SK-N-SH treated with all-trans-retinoic acid at 6 μM for 48 hours (cell line): ENCODE measurements at regions not wholly inside any gene's neighbourhood (a gene's known extent, or its start where the extent isn't known, plus 50 kb on each side); places are given as distances from the start of the nearest gene placed in this dataset.

Experiments
- ATAC-seq: fragments of 200-7000 bp; cut with Tn5 transposase; 3 replicates; pipeline ENCODE4 v1.9.1; 2020; ENCODE audit warnings: mild to moderate bottlenecking, moderate library complexity
- ARNTL ChIP-seq: fragments of 450-650 bp; formaldehyde crosslinking; IDR thresholded peaks from 2 replicates; pipeline ENCODE4 v1.5.0; 2020; ENCODE audit warnings: low read depth, mild to moderate bottlenecking, moderate library complexity, borderline replicate concordance
- BACH2 ChIP-seq: fragments of 250-450 bp; sonication (Bioruptor Pico); IDR thresholded peaks from 2 replicates; pipeline ENCODE4 v1.9.0; 2021; ENCODE audit warnings: mild to moderate bottlenecking, borderline replicate concordance
- CREB5 ChIP-seq: fragments of 250-450 bp; sonication (Bioruptor Pico); IDR thresholded peaks from 2 replicates; pipeline ENCODE4 v1.5.1; 2020; ENCODE audit warnings: low read depth, mild to moderate bottlenecking, moderate library complexity
- CSDC2 ChIP-seq: fragments of 250-450 bp; sonication (Bioruptor Pico); IDR thresholded peaks from 2 replicates; pipeline ENCODE4 v1.5.0; 2020; ENCODE audit warnings: mild to moderate bottlenecking, moderate library complexity
- CSRNP3 ChIP-seq: fragments of 250-450 bp; sonication (Bioruptor Pico); IDR thresholded peaks from 2 replicates; pipeline ENCODE4 v1.5.1; 2021; ENCODE audit warnings: mild to moderate bottlenecking, moderate library complexity
- ESRRG ChIP-seq: fragments of 250-450 bp; sonication (Bioruptor Pico); IDR thresholded peaks from 2 replicates; pipeline ENCODE4 v1.6.1; 2021; ENCODE audit warnings: mild to moderate bottlenecking
- GLIS3 ChIP-seq: fragments of 250-450 bp; sonication (Bioruptor Pico); IDR thresholded peaks from 2 replicates; pipeline ENCODE4 v1.5.0; 2020; ENCODE audit warnings: mild to moderate bottlenecking, moderate library complexity
- ISL1 ChIP-seq: fragments of 250-450 bp; sonication (Bioruptor Pico); IDR thresholded peaks from 2 replicates; pipeline ENCODE4 v2.1.2; 2022; ENCODE audit warnings: mild to moderate bottlenecking, moderate library complexity
- OSR1 ChIP-seq: fragments of 250-450 bp; sonication (Bioruptor Pico); IDR thresholded peaks from 2 replicates; pipeline ENCODE4 v1.8.0; 2022; ENCODE audit warnings: moderate library complexity, mild to moderate bottlenecking, inconsistent platforms
- PATZ1 ChIP-seq: fragments of 250-450 bp; sonication (Bioruptor Pico); IDR thresholded peaks from 2 replicates; pipeline ENCODE4 v1.8.0; 2020; ENCODE audit warnings: mild to moderate bottlenecking, moderate library complexity, borderline replicate concordance
- POU6F1 ChIP-seq: fragments of 250-450 bp; sonication (Bioruptor Pico); IDR thresholded peaks from 2 replicates; pipeline ENCODE4 v1.8.0; 2021; ENCODE audit warnings: low read depth, mild to moderate bottlenecking, moderate library complexity, borderline replicate concordance
- PPARA ChIP-seq: fragments of 250-450 bp; sonication (Bioruptor Pico); IDR thresholded peaks from 2 replicates; pipeline ENCODE4 v1.5.0; 2020; ENCODE audit warnings: mild to moderate bottlenecking, borderline replicate concordance
- RARB ChIP-seq: fragments of 250-450 bp; sonication (Bioruptor Pico); IDR thresholded peaks from 2 replicates; pipeline ENCODE4 v1.8.0; 2021; ENCODE audit warnings: mild to moderate bottlenecking, moderate library complexity
- TOX ChIP-seq: fragments of 250-450 bp; sonication (Bioruptor Pico); IDR thresholded peaks from 2 replicates; pipeline ENCODE4 v1.8.0; 2021; ENCODE audit warnings: mild to moderate bottlenecking, moderate library complexity, borderline replicate concordance
- TSHZ2 ChIP-seq: fragments of 250-450 bp; sonication (Bioruptor Pico); IDR thresholded peaks from 2 replicates; pipeline ENCODE4 v1.5.0; 2020; ENCODE audit warnings: mild to moderate bottlenecking, moderate library complexity
- ZC3H10 ChIP-seq: fragments of 250-450 bp; sonication (Bioruptor Pico); IDR thresholded peaks from 2 replicates; pipeline ENCODE4 v1.5.1; 2021; ENCODE audit warnings: mild to moderate bottlenecking, moderate library complexity
- ZFP30 ChIP-seq: fragments of 450-650 bp; formaldehyde crosslinking; IDR thresholded peaks from 2 replicates; pipeline ENCODE4 v1.5.0; 2022; ENCODE audit warnings: mild to moderate bottlenecking, moderate library complexity
- ZNF565 ChIP-seq: fragments of 450-650 bp; formaldehyde crosslinking; conservative IDR thresholded peaks from 2 replicates; pipeline ENCODE4 v1.5.0; 2020; ENCODE audit warnings: low read depth, mild to moderate bottlenecking, moderate library complexity
- ZNF70 ChIP-seq: fragments of 450-650 bp; formaldehyde crosslinking; IDR thresholded peaks from 2 replicates; pipeline ENCODE4 v1.5.0; 2020; ENCODE audit warnings: mild to moderate bottlenecking, moderate library complexity
- ZNF8 ChIP-seq: fragments of 450-650 bp; formaldehyde crosslinking; IDR thresholded peaks from 2 replicates; pipeline ENCODE4 v1.5.0; 2020; ENCODE audit warnings: mild to moderate bottlenecking, moderate library complexity

- TF ChIP-seq TOX (CRISPR knock-in tag) (no peak), POU6F1 (CRISPR knock-in tag) (no peak), OSR1 (CRISPR knock-in tag) (no peak), ZNF70 (CRISPR knock-in tag) (no peak), ZFP30 (no peak), PPARA (CRISPR knock-in tag) (no peak), ZC3H10 (CRISPR knock-in tag) (no peak), ZNF565 (no peak), ISL1 (CRISPR knock-in tag) (no peak), ESRRG (CRISPR knock-in tag) (no peak), BACH2 (CRISPR knock-in tag) (no peak), ARNTL (CRISPR knock-in tag) (no peak), CSDC2 (CRISPR knock-in tag) (no peak), PATZ1 (CRISPR knock-in tag) (no peak), ZNF8 (CRISPR knock-in tag) (no peak)
- TF ChIP-seq, all 23 proteins: peak for 0
Observed at GRCh38 chr12:127240249-127240929, 1026.6 kb upstream of the TMEM132C start.

GRCh38 chr12:127241072-127241817 is 1025.7 kb upstream of the TMEM132C start:
- TF ChIP-seq CSDC2 (CRISPR knock-in tag) (no peak), ISL1 (CRISPR knock-in tag) (no peak), BACH2 (CRISPR knock-in tag) (no peak), PPARA (CRISPR knock-in tag) (no peak), CREB5 (CRISPR knock-in tag) (no peak), ZNF70 (CRISPR knock-in tag) (no peak), ARNTL (CRISPR knock-in tag) (no peak), GLIS3 (CRISPR knock-in tag) (no peak), ZC3H10 (CRISPR knock-in tag) (no peak), POU6F1 (CRISPR knock-in tag) (no peak), CSRNP3 (CRISPR knock-in tag) (no peak), TSHZ2 (no peak), RARB (CRISPR knock-in tag) (no peak), ESRRG (CRISPR knock-in tag) (no peak), ZFP30 (no peak)
- no peak for ATAC-seq

More at GRCh38 chr12:127240249-127240929, 1026.6 kb upstream of the TMEM132C start:
- no peak for ATAC-seq
